OCI-LY3 (cell line): ENCODE measurements at regions not wholly inside any gene's neighbourhood (a gene's known extent, or its start where the extent isn't known, plus 50 kb on each side); places are given as distances from the start of the nearest gene placed in this dataset.
"Not testable (repeated sequence)": the region's sequence is repeated elsewhere in the genome, so short reads cannot be mapped to it uniquely, and the experiment has no call there.

Experiments used
- EZH2phosphoT487 ChIP-seq: fragments of 200-600 bp; shearing (Covaris generic); IDR thresholded peaks from 2 replicates; pipeline ENCODE4 v1.6.1; 2018; ENCODE audit warnings: antibody characterized with exemption, mixed run types, low read depth
- TF ChIP-seq, protein P1 (sequence below): fragments of 200-600, 300-600 bp; sonication (generic); IDR thresholded peaks from 2 replicates; pipeline ENCODE4 v1.5.1; 2014; ENCODE audit warnings: antibody characterized with exemption, low read length, low read depth

DNA sequence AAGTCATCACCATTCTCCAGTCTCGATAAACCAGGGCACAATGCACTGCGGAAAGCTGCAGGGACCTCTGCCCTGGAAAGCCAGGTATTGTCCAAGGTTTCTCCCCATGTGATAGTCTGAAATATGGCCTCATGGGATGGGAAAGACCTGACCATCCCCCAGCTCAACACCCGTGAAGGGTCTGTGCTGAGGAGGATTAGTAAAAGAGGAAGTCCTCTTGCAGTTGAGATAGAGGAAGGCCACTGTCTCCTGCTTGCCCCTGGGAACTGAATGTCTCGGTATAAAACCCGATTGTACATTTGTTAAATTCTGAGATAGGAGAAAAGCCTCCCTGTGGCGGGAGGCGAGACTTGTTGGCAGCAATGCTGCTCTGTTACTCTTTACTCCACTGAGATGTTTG is 95.9 kb downstream of the FEM1C start:
- TF ChIP-seq, protein P1, sequence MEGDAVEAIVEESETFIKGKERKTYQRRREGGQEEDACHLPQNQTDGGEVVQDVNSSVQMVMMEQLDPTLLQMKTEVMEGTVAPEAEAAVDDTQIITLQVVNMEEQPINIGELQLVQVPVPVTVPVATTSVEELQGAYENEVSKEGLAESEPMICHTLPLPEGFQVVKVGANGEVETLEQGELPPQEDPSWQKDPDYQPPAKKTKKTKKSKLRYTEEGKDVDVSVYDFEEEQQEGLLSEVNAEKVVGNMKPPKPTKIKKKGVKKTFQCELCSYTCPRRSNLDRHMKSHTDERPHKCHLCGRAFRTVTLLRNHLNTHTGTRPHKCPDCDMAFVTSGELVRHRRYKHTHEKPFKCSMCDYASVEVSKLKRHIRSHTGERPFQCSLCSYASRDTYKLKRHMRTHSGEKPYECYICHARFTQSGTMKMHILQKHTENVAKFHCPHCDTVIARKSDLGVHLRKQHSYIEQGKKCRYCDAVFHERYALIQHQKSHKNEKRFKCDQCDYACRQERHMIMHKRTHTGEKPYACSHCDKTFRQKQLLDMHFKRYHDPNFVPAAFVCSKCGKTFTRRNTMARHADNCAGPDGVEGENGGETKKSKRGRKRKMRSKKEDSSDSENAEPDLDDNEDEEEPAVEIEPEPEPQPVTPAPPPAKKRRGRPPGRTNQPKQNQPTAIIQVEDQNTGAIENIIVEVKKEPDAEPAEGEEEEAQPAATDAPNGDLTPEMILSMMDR, result not testable (repeated sequence)
- not testable (repeated sequence) for TF ChIP-seq EZH2phosphoT487
